GM18868 (cell line): ENCODE measurements at regions not wholly inside any gene's neighbourhood (a gene's known extent, or its start where the extent isn't known, plus 50 kb on each side); places are given as distances from the start of the nearest gene placed in this dataset.

ENCODE experiments used
- ATAC-seq: cut with Tn5 transposase; IDR thresholded peaks from one replicate; pipeline ENCODE4 v1.9.1; 2021; ENCODE audit warnings: mild to moderate bottlenecking, moderate library complexity; ENCODE audit not compliant: unreplicated experiment

DNA sequence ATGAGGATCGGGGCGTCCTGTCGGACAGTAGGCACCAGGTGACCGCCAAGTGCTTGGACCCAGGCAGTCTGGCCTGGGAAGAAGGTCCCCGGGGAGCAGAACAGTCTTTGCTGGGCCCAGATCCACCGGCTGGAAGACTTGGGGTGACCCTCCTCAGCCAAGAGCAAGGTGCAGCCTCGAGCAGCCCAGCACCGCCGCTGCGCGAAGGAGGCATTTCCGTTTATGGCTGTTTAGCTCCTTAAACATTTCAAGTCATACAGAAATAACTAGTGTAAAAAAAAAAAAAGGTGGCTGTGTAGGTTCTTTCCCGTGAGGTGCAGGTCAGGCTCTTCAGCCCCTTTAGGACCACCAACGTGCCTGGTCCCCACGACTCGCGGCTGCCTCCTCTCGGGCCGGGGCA is 370.2 kb downstream of the CMPK2 start:
- no peak for ATAC-seq

DNA sequence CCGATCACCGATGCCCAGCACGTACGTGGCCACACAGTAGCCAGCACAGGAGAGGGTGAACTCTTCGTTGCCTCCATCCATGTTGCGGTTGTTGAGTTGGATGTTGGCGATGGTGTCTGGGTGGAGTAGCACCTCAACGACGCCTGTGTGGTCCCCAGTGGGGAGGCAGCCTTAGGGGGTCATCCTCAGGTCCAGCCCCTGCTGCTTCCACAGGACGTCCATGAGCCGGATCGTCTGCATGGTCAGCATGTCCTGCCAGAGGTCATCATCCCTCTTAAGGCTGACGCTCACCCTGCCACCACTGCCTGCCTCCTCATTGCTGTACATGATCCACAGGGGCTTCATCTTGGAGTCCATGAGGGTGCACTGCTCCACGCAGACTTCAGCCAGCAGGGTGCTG is 369.3 kb downstream of the CMPK2 start:
- ATAC-seq = no peak

DNA sequence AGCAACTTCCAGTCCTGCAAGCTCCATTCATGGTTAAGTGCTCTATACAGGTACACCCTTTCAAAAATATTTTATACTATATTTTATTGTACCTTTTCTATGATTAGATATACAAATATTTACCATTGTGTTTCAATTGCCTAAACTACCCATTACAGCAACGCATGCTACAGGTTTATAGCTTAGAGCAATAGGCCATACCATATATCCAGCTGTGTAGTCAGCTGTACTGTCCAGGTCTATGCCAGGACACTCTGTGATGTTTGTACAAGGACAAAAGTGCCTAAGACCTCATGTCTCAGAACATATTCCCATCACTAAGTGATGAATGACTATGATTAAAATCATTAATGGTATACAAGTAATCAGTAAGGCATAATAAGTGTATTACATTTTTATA is 368.7 kb downstream of the CMPK2 start:
- ATAC-seq = no peak

DNA sequence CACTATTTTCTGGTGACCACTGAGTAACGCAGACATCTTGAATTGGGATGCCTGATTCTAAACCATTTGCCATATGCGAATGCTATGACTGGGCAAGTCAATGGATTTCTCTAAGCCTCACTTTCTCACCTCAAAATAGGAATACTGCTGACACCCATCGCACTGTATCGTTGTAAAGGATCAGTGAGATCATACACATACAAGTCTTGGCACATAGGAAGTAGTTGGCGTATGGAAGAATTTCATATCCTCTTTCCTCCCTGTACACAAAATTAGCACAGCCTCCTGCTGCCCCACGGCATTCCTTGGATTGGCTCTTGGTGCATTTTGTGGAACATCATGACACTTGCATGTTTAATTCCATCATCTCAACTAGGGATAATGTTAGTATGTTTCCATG is 366.9 kb downstream of the CMPK2 start:
- no peak for ATAC-seq

DNA sequence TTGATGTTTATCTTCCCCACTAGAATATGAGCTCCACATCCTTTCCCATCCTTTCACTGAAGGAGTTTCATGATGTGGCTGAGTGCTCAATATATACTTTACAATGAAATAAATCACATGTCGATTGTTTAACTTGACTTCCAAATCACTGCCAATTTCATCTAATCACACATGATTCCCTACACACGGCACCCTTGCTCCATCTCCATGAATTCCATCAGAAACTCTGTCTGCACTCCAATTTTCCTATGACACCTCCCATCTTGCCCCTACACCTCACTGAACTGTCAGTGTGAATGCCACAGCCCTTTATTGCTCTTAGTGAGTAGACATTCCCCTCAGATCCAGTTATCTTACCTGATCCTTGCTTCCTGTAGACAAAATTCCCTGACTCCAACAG is 366.0 kb downstream of the CMPK2 start:
- no peak for ATAC-seq

DNA sequence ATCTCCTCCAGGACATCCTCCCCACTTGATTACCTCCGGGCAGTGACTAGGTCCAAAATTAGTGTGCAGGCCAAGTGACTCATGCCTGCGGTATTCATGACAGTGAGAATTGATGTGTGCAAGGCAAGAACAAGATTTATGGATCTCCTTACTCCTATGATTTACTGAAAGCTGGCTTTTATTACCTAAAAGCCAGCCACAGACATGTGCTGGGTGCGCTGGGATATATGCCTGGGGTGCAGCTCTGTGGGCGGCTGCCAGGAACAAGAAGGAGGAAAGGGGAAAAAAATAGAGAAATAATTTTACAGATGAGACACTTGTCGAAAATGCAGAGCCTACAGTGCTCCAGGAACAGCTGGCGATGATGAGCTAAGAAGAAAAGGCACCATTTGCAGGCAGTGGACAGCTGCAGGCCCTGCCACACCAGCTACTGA is 359.3 kb downstream of the CMPK2 start:
- no peak for ATAC-seq

DNA sequence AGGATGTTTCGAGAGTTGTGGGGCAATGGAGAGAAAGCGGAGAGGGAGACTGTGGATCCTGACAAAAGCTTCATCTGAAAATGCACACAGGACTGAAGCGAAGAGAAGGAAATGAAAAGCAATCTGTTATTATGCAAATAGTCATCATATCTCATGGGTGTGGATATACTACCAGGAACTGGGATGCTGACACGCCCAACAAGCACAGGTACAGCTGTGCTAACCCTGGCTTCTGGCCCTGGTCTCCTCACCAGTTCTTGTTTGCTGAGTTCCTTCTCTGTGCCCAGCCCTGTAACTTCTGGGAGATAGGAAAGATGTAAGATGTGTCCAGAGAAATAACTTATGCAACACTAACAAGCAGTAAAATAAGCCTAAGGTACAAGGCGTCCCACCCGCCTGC is 358.8 kb downstream of the CMPK2 start:
- no peak for ATAC-seq

DNA sequence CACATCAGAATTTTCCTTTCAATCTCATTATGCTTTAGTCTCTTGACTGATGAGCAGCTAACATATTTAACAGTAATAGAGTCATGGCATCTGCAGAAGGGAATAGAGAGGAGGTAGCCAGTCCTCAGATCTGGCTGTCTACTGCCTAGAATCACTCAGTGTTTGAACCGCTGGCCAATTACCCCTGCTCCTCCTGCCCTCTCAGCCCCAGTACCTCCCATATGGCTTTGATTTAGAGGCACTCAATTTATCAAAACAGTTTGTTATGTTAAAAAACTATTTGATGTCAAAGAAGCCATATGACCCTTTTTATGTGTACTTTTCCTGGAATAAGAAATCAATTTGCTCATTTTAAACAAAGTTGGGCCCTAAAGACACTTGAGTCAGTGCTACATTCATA is 355.2 kb downstream of the CMPK2 start:
- ATAC-seq = no peak

DNA sequence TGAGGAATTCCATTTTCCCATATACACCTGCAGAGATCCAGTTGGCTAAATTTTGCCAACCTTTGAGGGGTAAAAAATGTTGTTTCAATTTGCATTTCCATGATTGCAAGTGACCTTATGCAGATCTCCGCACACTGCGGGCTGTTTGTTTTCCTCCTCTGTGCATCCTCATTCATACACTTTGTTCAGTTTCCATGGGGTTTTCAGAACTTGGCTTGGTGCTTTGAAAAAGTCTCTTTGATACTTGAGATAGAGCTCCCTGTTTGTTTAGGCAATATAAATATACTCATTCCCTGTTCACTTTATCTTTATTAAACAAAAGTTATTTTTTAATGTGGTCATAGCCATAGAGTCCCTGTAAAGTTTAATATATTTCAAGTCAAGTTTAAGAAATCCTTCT is 353.1 kb downstream of the CMPK2 start:
- ATAC-seq = no peak

DNA sequence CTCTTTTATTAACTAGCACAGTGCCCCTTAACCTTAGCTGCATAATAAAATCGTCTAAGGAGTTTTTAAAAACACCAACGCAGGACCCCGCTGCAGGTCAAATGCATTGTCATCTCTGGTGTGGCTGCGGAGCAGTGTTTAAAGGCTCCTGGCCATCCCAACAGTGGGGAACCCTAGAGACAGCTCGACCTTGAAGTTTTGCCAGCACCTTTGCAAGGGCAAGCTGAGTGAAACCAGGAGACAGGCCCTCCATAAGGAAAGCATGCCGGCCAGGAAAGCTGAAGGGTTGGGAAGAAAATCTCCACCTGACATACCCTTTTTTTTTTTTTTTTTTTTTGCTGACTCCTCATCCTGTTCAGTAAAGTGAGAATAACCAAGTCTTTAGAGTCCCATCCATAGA is 349.0 kb downstream of the CMPK2 start:
- no peak for ATAC-seq

DNA sequence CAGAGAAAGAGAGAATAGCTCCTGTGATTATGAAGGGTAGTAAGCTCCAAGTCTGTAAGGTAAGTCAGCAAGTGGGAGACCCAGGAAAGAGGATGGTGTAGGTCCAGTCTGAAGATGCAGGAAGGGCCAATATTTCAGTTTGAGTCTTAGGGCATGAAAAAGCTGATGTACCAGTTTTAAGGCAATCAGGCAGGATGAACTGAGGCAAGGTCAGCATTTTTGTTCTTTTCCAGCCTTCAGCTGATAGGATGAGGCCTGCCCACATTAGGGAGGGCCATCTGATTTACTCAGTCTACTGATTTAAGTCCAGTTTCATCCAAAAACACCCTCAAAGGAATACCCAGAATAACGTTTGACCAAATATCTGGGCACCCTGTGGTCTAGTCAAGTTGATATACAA is 347.3 kb downstream of the CMPK2 start:
- no peak for ATAC-seq

DNA sequence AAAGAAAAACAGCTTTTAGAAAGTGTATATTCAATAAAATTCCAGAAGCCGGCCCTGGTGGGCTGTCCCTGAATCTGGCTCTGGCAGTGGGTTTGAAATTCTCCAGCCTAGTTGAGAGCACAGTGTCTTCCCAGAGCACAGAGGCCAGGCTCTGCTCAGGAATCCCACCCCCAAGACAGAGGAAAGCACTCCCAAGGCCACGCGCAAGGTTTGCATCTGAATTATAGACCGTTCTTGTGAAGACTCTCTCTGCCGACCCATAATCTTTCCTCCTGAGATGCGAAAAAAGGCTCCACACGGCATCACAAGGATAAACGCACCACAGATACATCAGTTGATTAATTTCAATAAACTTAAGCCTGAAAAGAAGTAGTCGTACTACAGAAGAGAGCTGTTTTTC is 342.2 kb downstream of the CMPK2 start:
- ATAC-seq = no peak

DNA sequence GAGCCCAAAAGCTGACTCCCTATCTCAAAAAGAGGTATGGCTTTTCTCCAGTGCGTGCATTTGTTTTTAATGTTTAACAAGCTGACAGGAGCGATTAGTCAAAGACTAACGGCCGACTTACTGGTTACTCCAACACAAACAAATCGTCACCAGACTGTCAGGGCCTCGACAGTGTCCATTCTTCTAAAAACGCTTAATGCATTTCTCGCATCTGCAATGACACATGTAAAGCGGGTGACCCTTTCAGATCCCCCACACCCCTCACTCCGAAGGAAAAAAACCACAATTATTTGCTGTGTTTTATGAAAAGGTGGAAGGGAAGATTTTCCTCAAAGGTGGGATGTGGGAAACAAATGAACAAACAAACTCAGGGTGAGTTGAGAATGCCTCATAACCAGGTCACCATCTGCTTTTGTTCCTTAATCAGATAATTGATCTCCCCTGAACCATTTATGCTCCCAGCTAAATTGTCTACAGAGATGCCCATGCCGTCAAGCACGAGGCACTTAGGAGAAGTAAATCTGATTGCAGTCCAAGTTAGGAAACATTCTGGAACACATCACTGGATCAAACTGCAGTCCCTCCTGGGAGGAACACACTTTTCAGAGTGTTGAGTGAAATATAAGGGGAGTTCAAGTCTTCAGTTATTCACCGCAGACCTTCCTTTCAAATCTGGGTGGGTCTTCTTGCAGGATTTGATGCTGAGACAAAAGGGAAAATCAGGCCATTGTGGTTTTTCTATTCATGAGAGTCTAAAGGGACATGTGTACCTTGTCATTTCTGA is 340.8 kb downstream of the CMPK2 start:
- ATAC-seq = no peak

DNA sequence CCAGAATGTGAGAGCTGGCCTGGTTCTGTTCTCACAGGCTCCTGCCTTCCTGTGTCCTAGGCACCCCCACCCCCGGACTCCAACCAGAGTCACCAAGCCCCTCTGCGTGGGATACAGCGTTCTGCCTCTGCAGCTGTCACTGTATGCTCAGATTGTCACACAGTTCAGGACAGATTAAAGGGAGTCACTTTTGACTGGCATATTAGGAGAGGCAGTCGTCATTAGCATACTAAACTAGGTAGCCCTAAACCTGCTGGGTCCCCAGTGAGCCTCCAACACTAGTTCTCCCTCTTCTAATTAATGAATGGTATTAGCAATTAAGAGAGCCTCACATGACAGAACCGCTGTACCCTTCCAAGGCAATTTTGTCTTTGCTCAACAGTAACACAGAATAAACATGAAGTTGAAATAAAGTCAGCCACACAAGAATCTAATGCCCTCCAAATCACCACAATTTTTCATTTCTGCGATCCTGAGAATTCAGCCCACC is 340.2 kb downstream of the CMPK2 start:
- ATAC-seq = no peak

DNA sequence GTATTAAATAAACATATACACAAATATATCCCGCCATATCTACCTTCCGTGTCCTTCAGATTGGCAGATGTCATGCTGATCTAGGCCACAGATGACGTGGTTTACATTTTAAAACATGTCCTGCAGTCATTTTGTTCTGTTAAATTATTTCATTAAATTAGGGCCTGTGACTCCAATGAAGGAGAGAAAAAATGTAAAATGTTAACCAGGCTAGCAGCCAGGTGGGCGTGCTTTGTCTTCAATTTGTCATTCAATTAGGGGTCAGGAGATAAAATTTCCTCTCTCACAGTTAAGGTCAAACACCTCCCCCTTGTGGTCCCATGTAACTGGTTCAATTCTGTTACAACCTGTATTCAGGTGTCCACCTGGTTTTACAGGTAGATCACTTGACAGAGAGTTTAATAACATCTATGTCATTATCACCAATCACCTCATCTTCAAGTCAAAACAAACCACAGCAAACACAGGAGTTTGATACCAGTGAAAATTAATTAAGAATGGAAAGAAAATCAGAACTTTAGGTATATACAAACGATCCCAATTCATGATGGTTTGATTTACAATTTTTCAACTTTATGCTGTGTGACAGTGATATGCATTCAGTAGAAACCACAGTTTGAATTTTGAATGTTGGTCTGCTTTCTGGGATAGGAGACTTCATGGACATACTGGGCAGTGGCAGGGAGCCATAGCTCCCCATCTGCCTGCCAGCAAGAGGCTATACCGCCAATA is 339.4 kb downstream of the CMPK2 start:
- peak; percentile 61 for ATAC-seq

DNA sequence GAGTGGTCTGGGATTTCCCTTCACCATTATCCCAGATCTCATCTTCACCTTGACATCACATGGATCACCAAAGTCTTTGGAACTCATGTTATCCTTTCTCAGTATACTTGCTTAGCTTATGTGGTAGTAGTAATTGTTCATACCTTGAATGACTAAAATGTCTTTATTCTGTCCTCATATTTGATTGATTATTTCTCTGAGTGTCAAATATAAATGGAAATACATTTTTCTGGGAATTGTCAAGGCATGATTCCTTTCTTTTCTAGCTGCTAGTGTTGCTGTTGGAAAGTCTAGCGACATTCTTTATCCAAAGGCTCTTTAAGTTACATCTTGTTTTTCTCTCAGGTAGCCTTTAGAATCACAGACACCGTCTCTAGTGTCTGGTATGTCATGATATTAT is 334.4 kb downstream of the CMPK2 start:
- ATAC-seq = no peak

DNA sequence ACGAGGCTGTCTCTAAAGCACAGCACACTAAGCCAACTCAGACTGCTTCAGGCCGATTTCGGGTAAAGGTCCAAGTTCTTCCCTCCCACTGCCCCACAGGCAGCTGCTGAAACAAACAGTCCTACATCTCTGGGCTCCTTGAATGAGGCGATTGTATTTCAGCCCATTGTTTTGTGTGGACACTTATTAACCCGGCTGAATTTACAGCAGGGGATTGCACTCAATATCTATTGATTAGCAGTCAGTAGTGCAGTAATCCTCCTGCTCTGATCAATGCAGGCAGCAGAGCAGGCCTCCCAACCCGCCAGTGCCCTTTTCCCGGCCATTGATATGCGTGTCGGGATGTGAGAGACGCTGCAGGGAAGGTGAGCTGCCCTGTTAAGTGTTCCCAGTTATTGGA is 330.1 kb downstream of the CMPK2 start:
- no peak for ATAC-seq

DNA sequence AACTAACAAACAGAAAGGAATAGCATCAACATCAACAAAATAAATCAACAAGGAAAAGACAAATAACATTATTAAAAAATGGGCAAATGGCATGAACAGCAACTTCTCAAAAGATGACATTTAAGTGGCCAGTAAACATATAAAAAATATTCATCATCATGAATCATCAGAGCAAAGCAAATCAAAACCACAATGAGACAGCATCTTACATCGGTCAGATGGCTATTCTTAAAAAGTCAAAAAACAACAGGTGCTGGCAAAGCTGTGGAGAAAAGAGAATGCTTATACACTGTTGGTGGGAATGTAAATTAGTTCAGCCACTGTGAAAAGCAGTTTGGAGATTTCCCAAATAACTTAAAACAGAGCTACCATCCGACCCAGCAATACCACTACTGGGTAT is 327.1 kb downstream of the CMPK2 start:
- no peak for ATAC-seq

DNA sequence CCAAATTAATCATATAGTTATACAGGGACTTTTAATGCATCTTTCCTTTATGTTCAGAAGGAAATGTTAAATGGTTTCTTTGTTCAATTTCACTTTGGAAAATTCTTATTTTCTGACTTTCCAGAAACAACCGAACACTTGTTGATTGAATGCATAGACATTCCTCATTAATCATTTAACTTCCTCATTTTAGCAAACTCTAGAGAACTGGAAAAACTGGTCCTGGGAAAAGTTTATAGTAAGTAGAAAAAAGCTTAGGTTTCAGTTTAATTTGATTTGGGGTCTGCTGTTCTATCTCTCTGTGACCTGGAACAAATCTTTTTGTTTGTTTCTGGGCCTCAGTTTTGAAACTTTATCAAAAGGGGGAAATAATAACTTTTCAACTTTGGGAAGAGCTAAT is 320.4 kb downstream of the CMPK2 start:
- no peak for ATAC-seq

DNA sequence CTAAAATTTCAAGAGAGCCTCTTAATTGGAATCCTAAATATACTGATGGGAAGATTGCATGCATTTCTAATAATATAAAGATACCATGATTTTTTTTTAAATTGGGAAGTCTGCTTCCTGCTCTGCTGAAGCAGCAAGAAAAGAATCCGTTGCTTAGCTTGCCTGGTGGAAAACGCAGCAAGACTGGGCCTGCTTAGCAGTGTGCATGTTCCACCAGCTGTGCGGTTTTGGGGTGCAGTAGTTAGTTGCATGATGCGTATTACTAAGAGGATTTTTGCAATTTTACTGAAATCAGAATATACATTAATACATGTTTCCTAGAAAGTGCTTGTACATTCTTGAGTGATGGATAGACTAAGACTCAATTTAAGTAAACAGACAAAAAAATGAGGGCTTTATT is 319.9 kb downstream of the CMPK2 start:
- no peak for ATAC-seq

DNA sequence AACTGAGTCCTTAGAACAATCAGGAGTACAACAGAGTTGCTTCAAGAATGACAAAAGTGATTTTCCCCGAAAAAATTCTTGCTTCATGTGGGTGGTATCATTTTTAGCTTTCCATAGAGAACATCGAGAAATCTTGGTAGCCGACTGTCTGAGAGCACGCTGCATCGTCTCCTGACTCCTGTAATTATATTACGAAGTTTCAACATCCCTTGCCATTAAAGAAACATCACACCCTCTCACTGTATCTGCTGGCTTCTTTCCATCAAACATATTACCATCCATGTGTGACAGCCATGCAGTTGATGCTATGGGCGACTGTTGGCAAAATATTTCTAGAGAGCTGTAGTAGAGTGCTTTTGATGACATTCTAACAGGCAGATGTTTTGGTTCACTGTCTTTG is 311.2 kb downstream of the CMPK2 start:
- no peak for ATAC-seq

DNA sequence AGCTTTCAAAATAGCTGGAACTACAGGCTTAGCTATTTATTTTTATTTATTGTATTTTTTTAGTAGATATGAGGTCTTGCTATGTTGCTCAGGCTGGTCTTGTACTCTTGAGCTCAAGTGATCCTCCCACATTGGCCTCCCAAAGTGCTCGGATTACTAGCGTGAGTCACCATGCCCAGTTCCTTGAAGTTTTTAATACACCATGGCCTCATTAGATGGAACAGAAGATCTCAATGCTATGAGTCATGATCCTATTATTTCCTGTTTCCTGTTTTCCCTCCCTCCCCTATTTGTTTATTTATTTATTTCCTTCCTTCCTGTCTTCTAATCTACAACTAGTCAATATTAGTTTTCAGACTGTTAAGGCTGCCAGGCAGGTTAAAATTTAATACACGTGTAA is 309.0 kb downstream of the CMPK2 start:
- no peak for ATAC-seq
